NCI-H1417 (cell line): ENCODE measurements at regions not wholly inside any gene's neighbourhood (a gene's known extent, or its start where the extent isn't known, plus 50 kb on each side); places are given as distances from the start of the nearest gene placed in this dataset.
"Not testable (repeated sequence)": the region's sequence is repeated elsewhere in the genome, so short reads cannot be mapped to it uniquely, and the experiment has no call there.

Source experiments
- DNase-seq, 3 experiments: peaks; one replicate each; lab custom pipeline; 2025; lab: John Stamatoyannopoulos, UW

DNA sequence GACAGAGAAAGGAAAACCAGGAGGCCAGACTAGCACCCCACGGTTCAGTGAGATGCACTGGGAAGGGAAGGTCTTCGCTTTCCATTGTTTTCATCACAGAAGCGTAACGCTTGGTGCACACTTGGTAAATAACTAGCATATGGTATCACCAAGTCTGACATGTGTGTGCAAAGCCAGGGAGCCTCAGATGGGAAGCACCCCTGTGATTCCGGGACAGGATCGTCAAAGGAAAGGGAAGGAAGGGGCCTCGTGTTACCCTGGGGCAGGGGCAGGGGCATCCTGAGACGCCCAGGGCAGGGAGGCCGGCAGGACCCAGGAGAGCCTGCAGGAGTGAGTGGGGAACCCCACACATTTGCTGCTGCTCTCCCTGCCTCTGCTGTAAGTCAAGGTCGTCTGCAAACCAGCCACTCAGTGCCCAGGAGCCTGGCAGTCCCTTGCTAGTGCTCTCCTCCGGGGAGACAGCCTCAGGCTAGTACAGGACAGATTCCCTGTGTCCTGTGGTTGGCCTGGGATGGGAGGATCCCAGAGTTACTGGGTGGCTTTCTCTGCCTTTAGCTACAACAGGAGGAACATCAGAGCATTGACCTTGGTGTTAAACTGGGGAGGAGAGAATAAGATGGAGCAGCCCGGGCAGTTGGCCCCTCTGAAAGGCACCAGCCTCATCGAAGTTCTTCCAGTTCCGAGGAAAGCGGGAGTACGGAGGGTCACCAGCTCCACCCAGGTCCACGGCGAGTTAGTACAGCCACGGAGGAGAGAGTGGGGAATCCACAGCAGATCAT, 192.5 kb downstream of the NDUFA10 start:
- DNase-seq: no peak

GRCh38 chr2:239831861-239832489, 193.2 kb downstream of the NDUFA10 start:
- no peak for DNase-seq

DNA sequence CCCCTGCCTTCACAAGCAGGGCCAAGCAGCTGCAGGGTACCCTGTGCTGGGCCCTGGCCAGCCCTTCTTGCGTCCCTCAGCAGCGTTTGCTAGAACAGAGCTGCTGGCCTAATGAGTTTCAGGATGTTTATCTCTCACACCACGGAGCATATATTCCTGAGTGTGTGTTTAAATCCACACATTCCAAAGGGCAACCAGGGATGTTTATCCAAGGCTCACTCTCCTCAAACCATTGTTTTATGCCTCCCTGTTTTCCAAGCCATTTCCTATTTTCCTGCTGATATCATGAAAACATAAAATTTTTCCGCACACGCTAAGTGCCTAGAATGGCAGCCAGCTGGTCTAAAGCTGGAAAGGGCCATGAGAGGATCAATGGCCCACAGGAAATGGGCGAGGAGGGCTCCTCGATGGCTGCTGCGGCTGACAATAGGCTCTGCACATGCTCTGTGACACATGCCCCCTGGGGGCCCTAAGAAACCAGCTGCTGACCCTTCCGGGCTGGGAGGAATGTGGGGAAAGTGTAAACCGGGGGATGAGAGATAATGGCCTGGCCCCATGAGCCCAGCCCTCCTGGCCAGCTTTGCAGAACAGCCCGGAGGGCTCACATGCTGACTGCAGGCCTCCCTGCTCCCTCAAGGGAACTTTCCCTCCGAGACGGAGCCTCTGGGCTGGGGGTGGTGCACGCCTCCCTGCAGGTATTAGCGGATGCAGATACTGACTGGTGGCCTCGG, 194.0 kb downstream of the NDUFA10 start:
- DNase-seq: no peak

- peak in 1 of 3 experiments; percentile 30 for DNase-seq
Observed at GRCh38 chr2:239830121-239831000, 194.8 kb downstream of the NDUFA10 start.

DNA sequence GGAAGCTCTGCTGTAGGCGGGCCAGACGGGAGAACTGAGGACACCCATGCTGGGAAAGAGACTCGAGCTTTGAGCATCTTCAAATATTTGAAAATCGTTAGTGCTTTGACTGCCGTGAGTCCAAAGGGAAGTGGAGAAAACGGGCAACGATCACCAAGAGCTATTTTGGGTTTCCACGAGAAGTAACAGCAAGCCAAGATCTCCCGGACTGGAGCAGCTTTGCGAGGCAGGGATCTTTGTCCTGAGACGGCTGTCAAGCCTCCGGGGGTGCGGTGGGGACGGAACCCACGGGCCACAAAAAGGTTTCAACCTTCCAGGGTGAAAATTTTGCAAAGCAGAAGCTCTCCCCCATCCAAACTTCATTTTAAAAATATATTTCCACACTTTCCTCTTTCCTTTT, 195.8 kb downstream of the NDUFA10 start:
- DNase-seq: no peak

- not testable (repeated sequence) for DNase-seq
Observed at GRCh38 chr2:239828973-239829275, 196.2 kb downstream of the NDUFA10 start.

DNA sequence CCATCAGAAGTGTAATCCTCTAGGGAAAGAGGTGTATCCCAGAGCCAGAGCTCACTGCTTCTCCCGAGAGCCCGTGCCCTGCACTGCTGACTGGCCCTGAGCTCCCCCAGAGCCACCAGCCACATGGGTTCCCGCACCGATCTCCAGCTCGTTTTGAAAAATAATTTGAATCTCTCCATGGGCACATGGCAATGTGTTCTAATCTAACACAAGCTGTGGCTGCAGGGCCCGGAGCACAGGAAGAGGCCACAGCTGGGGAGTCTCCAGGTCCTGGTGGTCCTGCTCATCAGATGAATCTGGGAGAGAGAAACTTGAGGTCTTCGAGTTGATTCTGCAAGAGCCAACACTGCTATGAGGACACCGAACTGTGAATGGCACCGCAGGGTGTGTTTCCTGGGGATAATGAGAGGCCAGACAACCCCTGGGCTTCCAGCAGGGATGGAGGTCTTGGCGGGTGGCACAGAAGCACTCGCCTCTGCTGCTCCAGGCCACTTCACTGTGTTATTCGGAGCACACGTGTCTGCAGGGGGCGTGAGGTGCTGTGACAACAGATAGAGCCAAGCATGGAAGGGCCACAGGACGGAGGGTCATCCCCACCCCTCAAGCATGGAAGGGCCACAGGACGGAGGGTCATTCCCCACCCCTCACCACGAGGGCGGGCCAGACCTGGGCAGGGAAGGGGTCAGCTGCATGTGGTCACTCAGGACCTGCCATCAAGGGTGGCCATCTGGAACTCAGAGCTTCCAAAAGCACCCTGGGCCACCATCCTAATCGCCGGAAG, 196.8 kb downstream of the NDUFA10 start:
- peak in 2 of 3 experiments; percentile 12 to 28 for DNase-seq

DNA sequence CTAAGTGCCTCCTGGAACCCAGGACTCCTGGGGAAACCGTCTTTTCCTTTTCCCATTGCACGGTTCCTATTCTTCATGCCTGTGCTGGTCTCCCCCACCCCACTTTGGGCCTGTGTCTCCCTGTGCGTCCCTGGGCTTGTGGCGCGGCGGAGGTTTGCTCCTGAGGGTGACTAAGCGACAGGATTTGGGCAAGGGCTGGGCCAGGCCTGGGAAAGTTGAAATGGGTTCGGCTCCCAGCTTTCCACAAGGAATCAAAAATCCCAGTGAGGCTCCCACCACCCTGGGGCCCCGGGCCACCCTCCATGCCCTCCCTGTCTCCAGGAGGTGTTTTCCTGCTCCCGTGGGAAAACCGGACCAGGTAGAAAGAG, 197.6 kb downstream of the NDUFA10 start:
- DNase-seq: no peak

- no peak for DNase-seq
Observed at GRCh38 chr2:239826786-239827522, 198.2 kb downstream of the NDUFA10 start.

GRCh38 chr2:239826376-239826775, 198.8 kb downstream of the NDUFA10 start:
- DNase-seq: no peak

GRCh38 chr2:239825705-239825979, 199.5 kb downstream of the NDUFA10 start:
- DNase-seq: no peak

DNA sequence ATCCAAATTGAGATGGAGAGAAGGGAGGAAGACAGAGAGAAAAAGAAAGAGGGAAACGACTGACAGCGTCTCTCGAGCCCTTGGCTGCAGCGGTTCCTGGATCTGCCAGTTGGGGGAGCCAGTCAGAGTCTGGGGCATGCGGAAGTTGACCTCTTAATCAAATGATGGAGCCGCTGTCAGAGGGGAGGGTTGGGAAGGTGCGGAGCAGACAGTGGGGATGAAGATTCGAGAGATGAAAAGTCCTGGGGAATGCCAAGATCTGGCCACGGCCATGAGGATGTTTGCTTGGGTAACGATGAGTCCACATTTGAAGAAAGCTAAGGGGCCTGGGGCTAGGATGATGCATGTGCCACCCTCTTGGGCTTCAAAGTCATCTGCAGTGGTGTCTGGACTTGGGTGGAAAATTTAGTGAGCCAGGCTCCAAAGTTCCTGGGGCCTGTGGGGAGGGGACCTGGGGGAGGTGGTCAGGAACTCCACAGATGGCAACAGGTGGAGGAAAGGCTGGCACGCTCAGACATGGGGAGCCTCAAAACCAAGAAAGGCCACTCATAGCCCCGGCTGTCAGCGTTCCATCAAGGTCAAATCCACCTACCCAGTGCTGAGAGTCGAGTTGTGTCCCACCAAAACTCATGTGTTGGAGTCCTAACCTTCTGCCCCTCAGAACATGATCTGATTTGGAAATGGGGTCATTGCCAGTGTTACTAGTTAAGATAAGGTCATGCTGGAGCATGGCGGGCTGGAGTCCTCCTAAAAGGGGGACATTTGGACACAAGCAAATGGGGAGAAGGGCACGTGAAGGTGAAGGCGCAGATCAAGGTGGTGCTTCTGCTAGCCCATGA, 200.1 kb downstream of the NDUFA10 start:
- DNase-seq: no peak

GRCh38 chr2:239824046-239824694, 201.0 kb downstream of the NDUFA10 start:
- DNase-seq: peak in 2 of 3 experiments; percentile 32 to 68

- no peak for DNase-seq
Observed at GRCh38 chr2:239822146-239822831, 202.9 kb downstream of the NDUFA10 start.

- no peak for DNase-seq
Observed at GRCh38 chr2:239821694-239822075, 203.5 kb downstream of the NDUFA10 start.

DNA sequence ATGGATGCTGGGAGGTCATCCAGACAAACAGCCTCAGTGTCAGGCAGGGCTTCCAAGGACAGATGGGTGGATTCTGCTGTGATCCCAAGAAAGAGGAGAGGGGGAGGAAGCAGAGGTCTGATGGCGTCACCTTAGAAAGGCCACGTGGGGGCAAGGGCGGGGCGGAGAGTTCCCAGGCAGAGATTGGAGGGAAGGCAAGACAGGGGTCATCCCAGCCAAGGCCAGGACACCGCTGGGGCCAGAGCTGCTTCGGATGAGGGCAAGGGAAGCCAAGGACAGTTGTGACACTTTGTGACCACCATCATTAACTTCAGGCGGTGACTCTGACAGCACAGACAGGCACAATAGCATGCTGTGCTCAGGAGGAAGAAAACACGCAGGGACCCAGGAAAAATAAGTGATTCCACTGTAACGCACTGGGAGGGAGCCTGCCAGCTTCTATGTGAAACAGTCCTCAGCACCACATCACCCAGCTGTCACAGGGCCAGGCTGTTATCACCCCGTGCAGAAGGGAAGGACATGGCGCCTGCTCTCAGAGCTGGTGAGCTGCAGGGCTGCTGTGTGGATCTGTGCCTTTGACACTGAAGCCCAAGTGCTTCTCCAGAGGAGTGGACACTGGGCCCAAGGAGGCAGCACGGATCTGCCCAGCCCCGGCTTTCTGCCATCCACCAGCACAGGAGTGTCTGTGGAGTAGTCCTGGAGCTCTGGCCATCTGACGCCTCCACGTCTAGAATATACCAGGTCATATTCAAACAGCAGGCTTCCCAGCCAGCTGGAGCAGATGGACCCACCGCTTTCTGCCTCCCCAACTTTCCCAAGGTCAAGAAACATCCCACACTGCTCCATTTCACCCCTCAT, 204.1 kb downstream of the NDUFA10 start:
- no peak for DNase-seq

DNA sequence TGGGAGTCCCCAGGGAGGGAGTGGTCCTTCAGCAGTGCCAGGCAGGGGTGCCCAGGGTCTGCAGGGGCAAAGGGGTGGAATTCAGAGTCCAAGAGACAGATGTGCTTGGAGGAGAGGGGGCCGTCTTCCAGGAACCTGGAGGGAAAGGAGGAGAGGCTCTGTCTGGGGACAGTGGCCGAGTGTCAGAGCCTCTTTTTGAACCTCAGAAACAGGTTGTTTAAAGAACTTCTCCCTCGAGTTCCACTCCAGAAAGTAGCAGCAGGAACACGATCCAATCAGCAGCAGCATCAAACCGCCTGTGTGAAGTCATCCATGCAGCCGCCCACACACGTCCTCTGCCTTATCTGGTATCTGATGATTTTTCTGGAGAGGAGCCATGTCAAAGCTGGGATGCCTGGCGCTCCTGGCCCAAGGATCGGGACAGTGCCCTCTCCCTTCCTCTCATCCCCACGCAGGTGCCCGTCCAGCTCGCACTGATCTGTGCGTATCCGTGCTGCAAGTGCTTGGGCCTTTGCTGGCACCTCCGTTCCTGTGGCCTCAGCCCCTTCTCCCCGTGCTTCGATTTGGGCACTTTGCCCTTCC, 205.1 kb downstream of the NDUFA10 start:
- no peak for DNase-seq
